ENCODE measurements at regions not wholly inside any gene's neighbourhood (a gene's known extent, or its start where the extent isn't known, plus 50 kb on each side); places are given as distances from the start of the nearest gene placed in this dataset.
A peak's percentile ranks its signal among the peaks of the same experiment; 100 is the strongest.

- no peak for DNase-seq (ENCODE audit: low read depth in 2 of 3, low spot score in 2 of 3)
These were observed 338.0 kb downstream of the MAN2A1 start for GRCh38 chr5:110027527-110028322.

- no peak for DNase-seq (ENCODE audit: low read depth in 2 of 3, low spot score in 2 of 3)
These were observed 341.8 kb downstream of the MAN2A1 start for GRCh38 chr5:110031402-110032140.

GRCh38 chr5:110032376-110032775, 342.6 kb downstream of the MAN2A1 start:
- DNase-seq (ENCODE audit: low read depth in 2 of 3, low spot score in 2 of 3) = peak in 2 of 3 donors; percentile 5 to 62

DNA sequence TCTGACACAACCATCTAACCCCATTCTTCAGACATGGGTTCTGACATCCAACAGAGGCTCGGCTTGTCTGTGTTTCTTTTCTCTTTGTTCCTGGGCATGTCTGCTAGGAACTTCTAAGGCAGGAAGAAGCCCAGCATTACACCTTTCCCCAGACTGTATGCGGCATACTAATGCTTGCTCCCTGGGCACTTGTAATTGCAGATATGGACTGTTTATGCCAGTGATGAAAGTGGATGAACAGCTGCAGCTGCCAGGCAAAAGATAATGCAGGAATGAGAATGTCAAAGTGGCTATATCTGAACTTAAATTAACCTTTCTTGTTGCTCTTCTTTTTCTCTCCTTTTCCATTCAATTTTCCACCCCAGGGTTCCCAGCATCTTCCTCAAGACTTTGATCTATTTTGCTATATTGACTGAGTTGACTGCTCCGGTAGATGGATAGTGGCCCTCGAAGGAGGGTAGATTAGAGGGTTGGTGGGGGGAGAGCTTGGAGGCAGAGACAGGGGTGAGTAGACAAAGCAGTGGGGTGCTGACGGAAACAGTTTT, 344.4 kb downstream of the MAN2A1 start:
- no peak for DNase-seq (ENCODE audit: low read depth in 2 of 3, low spot score in 2 of 3)

GRCh38 chr5:110038297-110038997, 348.7 kb downstream of the MAN2A1 start:
- DNase-seq (ENCODE audit: low read depth in 2 of 3, low spot score in 2 of 3) = peak in 1 of 3 donors; percentile 2

- DNase-seq (ENCODE audit: low read depth in 2 of 3, low spot score in 2 of 3) = no peak
These were observed 350.5 kb downstream of the MAN2A1 start for GRCh38 chr5:110040178-110040577.

GRCh38 chr5:110043025-110043424, 353.3 kb downstream of the MAN2A1 start:
- DNase-seq (ENCODE audit: low read depth in 2 of 3, low spot score in 2 of 3) = no peak

DNA sequence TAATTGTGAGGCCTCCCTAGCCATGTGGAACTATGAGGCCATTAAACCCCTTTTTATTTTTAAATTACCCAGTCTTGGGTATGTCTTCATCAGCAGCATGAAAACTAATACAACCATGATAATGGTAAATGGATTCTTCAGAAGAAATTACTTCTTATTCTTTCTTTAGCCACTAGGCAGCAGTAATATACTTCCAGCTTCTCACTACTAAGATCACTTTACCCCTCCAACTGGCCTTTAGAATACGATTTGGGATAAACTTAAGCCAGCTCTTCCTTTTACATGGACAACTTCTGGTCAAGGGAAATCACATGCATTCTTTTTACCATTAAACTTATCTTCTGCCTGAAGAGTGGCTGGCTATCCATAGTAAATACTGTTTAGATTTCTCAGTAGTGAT, 355.4 kb downstream of the MAN2A1 start:
- no peak for DNase-seq (ENCODE audit: low read depth in 2 of 3, low spot score in 2 of 3)

DNA sequence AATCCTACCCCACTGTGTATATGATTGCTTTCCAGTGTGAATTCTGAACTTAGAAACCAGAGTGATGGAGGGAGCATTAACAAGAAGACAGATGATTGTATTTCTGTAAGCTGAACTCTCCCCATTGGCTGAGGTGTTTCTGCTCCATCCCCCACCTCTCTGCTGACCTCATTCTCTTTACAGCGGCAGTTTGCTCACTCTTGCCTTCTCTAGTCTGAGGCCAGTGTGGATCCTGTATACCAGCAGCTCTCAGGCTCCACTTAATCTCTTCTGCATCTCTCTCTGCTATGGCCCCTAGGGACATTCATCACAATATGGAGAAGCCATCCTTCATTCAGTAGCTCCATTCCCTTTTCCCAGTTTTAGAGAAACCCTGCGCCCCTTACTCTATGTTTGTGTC, 358.8 kb downstream of the MAN2A1 start:
- DNase-seq (ENCODE audit: low read depth in 2 of 3, low spot score in 2 of 3) = no peak

- DNase-seq (ENCODE audit: low read depth in 2 of 3, low spot score in 2 of 3) = no peak
These were observed 360.1 kb downstream of the MAN2A1 start for GRCh38 chr5:110049816-110050215.

GRCh38 chr5:110050640-110051345, 361.1 kb downstream of the MAN2A1 start:
- DNase-seq (ENCODE audit: low read depth in 2 of 3, low spot score in 2 of 3) = no peak

DNA sequence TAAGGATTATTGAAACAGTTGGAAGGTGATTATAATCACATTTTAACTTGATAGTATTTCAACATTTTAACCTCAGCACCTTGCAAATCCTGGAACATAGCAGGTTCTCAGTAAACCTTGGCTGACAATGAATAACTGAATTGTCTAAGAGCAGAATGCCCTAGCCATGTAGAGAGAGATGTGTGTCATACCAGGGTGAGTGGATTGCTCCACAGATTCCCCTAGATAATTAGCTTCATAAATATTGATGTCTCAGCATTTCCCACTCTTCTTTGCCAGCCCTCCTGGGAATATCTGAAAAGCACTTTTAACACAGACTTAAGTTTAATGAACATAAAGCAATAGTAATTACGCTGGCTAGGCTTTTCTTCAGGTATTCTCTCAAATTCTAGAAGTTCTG, 363.5 kb downstream of the MAN2A1 start:
- no peak for DNase-seq (ENCODE audit: low read depth in 2 of 3, low spot score in 2 of 3)

DNA sequence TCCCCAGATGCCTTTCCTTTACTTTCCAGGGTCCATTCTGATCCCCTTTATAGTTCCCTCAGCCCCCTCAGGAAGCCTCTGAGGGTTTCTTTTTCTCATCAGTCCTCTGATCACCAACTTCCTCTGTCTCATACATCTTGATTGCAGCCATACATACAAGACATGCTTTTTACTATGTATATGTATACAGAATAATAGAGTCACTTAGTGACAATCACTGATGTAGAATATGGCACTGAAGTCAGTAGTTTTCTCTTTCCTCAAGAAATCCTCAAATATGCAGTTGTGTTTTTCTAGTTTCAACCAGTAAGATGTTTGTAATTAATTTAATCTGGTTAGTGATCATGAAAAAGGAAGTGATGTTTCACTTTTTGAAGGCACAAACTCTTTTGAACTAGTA, 364.1 kb downstream of the MAN2A1 start:
- DNase-seq (ENCODE audit: low read depth in 2 of 3, low spot score in 2 of 3) = no peak

- DNase-seq (ENCODE audit: low read depth in 2 of 3, low spot score in 2 of 3) = peak; percentile 69 to 98 (median 89)
These were observed 364.5 kb downstream of the MAN2A1 start for GRCh38 chr5:110054240-110054639.

GRCh38 chr5:110055302-110055701, 365.6 kb downstream of the MAN2A1 start:
- no peak for DNase-seq (ENCODE audit: low read depth in 2 of 3, low spot score in 2 of 3)

GRCh38 chr5:110056580-110057114, 366.9 kb downstream of the MAN2A1 start:
- no peak for DNase-seq (ENCODE audit: low read depth in 2 of 3, low spot score in 2 of 3)

DNA sequence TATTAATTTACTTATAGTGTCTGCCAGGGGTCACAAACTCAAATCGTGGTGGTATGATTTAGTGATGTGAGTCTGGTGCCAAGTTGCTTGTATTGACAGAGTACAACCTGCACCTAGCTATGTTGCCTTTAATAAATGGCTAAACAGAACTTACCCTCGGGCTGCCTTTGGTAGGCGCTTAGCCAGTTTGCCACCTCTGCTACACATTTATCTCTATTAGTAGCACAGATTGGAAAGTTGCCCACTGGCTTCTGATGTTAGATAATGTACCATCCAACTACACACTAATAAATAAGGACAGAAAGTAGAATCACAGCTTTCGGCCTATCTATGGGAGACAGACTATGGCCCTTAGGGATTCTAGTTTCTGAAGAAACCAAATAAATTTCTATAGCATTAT, 368.4 kb downstream of the MAN2A1 start:
- no peak for DNase-seq (ENCODE audit: low read depth in 2 of 3, low spot score in 2 of 3)

- DNase-seq (ENCODE audit: low read depth in 2 of 3, low spot score in 2 of 3) = no peak
These were observed 372.5 kb downstream of the MAN2A1 start for GRCh38 chr5:110062246-110062645.

DNA sequence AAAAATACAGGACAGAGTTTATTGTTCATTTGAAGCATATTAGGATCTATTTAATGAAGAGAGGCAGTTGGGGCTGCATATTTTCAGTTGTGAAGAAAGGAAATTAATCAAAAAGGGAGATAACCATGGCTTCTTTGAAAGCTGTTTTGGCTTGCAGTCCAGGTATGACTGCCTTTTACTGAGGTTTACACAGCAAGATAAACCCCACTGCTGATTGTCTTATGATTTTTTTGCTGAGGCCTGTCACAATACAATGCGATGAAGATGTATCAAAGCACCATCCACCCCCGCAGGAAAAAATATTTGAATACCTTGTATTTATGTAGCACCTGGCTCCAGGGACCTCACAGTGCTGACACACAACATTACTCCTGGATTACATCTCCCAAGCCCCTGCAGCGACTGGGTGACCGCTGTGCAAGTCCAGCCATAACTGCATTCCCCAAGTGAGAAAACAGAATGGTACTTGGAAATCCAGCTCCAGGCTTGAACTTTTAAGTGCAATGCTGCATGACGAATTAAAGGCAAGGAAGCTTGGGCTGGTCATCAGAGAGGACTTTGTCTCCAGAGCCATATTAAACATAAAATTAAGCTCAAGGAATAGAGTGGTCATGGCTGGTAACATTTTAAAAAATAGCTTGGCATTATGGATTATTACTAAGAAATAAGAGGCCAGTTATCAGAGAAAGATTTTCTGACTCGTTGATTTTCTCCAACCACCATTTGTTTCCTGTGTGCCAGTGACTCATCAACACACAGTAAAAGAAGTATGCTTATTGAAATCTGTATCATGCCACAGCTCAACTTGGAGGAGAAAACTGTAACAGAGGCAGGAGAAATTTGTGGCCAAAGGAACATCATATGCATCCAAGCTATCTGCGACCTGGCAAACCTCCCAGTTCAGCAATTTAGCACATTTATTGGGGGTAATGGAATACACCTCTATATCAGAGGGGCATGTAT, 374.2 kb downstream of the MAN2A1 start:
- no peak for DNase-seq (ENCODE audit: low read depth in 2 of 3, low spot score in 2 of 3)
